Fibroblast of skin of right biceps (primary cell): ENCODE measurements at regions not wholly inside any gene's neighbourhood (a gene's known extent, or its start where the extent isn't known, plus 50 kb on each side); places are given as distances from the start of the nearest gene placed in this dataset.

Source experiments
- DNase-seq: peaks from one replicate; pipeline ENCODE4 v3.0.0-alpha.2; 2013

- no peak for DNase-seq
Measured at GRCh38 chr16:11476676-11477075, 110.0 kb downstream of the LITAF start.

GRCh38 chr16:11478431-11479119 lies 108.1 kb downstream of the LITAF start:
- no peak for DNase-seq

- no peak for DNase-seq
Measured at GRCh38 chr16:11479916-11480315, 106.8 kb downstream of the LITAF start.

- DNase-seq, result no peak
Measured at GRCh38 chr16:11480634-11481033, 106.1 kb downstream of the LITAF start.

GRCh38 chr16:11481987-11482386 lies 104.7 kb downstream of the LITAF start:
- DNase-seq, result no peak

GRCh38 chr16:11482946-11483748 lies 103.6 kb downstream of the LITAF start:
- no peak for DNase-seq

- DNase-seq, result peak; percentile 11
Measured at GRCh38 chr16:11484691-11485258, 101.9 kb downstream of the LITAF start.

GRCh38 chr16:11485676-11486075 lies 101.0 kb downstream of the LITAF start:
- no peak for DNase-seq

GRCh38 chr16:11487289-11487688 lies 99.4 kb downstream of the LITAF start:
- DNase-seq, result no peak

GRCh38 chr16:11488304-11488703 lies 98.4 kb downstream of the LITAF start:
- DNase-seq, result no peak

GRCh38 chr16:11491524-11491923 lies 95.2 kb downstream of the LITAF start:
- no peak for DNase-seq

GRCh38 chr16:11492808-11493530 lies 93.8 kb downstream of the LITAF start:
- no peak for DNase-seq

GRCh38 chr16:11493531-11493929 lies 93.2 kb downstream of the LITAF start:
- DNase-seq, result no peak

GRCh38 chr16:11494029-11494428 lies 92.7 kb downstream of the LITAF start:
- no peak for DNase-seq

- no peak for DNase-seq
Measured at GRCh38 chr16:11494433-11494832, 92.3 kb downstream of the LITAF start.

GRCh38 chr16:11495066-11495407 lies 91.7 kb downstream of the LITAF start:
- DNase-seq, result no peak
